Progenitor cell of endocrine pancreas (in vitro differentiated cells): ENCODE measurements at regions not wholly inside any gene's neighbourhood (a gene's known extent, or its start where the extent isn't known, plus 50 kb on each side); places are given as distances from the start of the nearest gene placed in this dataset.

ENCODE experiments used
- DNase-seq: peaks from one replicate; pipeline ENCODE4 v3.0.0; 2021; ENCODE audit warnings: low spot score; ENCODE audit not compliant: unreplicated experiment
- H3K27ac Mint-ChIP-seq: 2 replicates; pipeline ENCODE4 v1.8.0; 2021; ENCODE audit warnings: mild to moderate bottlenecking, moderate library complexity, mixed read lengths
- H3K27me3 Mint-ChIP-seq: 2 replicates; pipeline ENCODE4 v1.8.0; 2021; ENCODE audit warnings: mixed read lengths
- H3K36me3 Mint-ChIP-seq: 2 replicates; pipeline ENCODE4 v1.8.0; 2022; ENCODE audit warnings: mixed read lengths; ENCODE audit not compliant: insufficient read depth
- H3K4me1 Mint-ChIP-seq: 2 replicates; pipeline ENCODE4 v1.8.0; 2021; ENCODE audit warnings: low read depth, mixed read lengths
- H3K4me3 Mint-ChIP-seq: 2 replicates; pipeline ENCODE4 v1.8.0; 2021; ENCODE audit warnings: low read depth, mild to moderate bottlenecking, moderate library complexity, mixed read lengths
- H3K9me3 Mint-ChIP-seq: 2 replicates; pipeline ENCODE4 v1.8.0; 2021; ENCODE audit warnings: low read depth, mixed read lengths
- TF ChIP-seq, protein P1 (sequence below): fragments of 200-600 bp; sonication (generic); IDR thresholded peaks from one replicate; pipeline ENCODE4 v1.5.0; 2021; ENCODE audit warnings: antibody characterized with exemption, mild to moderate bottlenecking; ENCODE audit not compliant: unreplicated experiment

DNA sequence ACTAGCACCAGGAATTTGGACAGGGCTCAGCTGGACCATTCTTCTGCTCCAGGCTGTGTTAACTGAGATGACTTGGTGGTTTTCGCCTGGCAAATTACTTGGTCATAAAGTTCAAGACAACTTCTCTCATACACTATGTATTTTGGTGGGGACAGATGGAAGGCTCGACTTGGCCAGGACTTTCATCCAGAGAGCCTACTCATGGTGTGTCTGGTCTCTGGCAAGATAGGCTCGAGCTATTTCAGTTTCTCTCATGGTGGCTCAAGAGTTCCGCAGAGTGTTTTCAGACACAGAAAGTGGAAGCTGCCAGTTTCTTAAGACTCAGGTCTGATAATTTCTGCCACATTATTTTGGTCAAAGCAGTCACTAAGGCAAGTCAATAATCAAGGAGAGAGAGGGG, 135.6 kb downstream of the IRX2 start:
- Mint-ChIP-seq H3K36me3 (no peaks in the 10 kb centered on the region), H3K27ac (no peak overlapping the region), H3K9me3 (peaks cover 2% of the 10 kb centered on the region), H3K4me3 (no peak overlapping the region), H3K27me3 (peaks cover 36% of the 10 kb centered on the region), H3K4me1 (peaks cover 3% of the 10 kb centered on the region)
- TF ChIP-seq, protein P1, sequence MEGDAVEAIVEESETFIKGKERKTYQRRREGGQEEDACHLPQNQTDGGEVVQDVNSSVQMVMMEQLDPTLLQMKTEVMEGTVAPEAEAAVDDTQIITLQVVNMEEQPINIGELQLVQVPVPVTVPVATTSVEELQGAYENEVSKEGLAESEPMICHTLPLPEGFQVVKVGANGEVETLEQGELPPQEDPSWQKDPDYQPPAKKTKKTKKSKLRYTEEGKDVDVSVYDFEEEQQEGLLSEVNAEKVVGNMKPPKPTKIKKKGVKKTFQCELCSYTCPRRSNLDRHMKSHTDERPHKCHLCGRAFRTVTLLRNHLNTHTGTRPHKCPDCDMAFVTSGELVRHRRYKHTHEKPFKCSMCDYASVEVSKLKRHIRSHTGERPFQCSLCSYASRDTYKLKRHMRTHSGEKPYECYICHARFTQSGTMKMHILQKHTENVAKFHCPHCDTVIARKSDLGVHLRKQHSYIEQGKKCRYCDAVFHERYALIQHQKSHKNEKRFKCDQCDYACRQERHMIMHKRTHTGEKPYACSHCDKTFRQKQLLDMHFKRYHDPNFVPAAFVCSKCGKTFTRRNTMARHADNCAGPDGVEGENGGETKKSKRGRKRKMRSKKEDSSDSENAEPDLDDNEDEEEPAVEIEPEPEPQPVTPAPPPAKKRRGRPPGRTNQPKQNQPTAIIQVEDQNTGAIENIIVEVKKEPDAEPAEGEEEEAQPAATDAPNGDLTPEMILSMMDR: no peak
- no peak for DNase-seq

GRCh38 chr5:2614571-2614970, 136.9 kb downstream of the IRX2 start:
- H3K9me3 Mint-ChIP-seq: peaks cover 2% of the 10 kb centered on the region
- no peaks in the 10 kb centered on the region for H3K36me3 Mint-ChIP-seq
- TF ChIP-seq, protein P1: no peak
- H3K4me1 Mint-ChIP-seq: no peaks in the 10 kb centered on the region
- peaks cover 38% of the 10 kb centered on the region for H3K27me3 Mint-ChIP-seq
- H3K27ac Mint-ChIP-seq: no peak overlapping the region
- no peak overlapping the region for H3K4me3 Mint-ChIP-seq
- DNase-seq: no peak

GRCh38 chr5:2611659-2612058, 139.8 kb downstream of the IRX2 start:
- peaks cover 38% of the 10 kb centered on the region for H3K27me3 Mint-ChIP-seq
- H3K4me1 Mint-ChIP-seq: no peaks in the 10 kb centered on the region
- no peaks in the 10 kb centered on the region for H3K36me3 Mint-ChIP-seq
- H3K9me3 Mint-ChIP-seq: peaks cover 2% of the 10 kb centered on the region
- DNase-seq: no peak
- TF ChIP-seq, protein P1: no peak
- H3K27ac Mint-ChIP-seq: no peak overlapping the region
- no peak overlapping the region for H3K4me3 Mint-ChIP-seq

DNA sequence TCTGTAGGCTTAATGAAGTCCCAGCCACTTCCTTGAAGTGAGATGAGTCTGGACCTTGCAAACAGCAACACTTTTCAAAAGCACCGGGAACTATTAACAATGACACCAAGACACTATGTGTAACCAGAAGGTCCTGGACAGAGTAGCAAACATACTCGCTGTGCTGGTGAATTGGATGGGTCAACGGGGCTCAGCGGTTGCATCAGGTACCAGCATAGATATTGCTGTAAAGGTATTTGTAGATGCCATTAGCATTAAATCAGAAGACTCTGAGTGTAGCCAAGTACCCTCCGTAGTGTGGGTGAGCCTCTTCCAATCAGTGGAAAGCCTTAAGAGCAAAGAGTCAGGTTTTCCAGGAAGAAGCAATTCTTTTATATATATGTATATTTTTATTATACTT, 140.5 kb downstream of the IRX2 start:
- no peak overlapping the region for H3K4me3 Mint-ChIP-seq
- TF ChIP-seq, protein P1: no peak
- H3K4me1 Mint-ChIP-seq: no peaks in the 10 kb centered on the region
- H3K36me3 Mint-ChIP-seq: no peaks in the 10 kb centered on the region
- peaks cover 2% of the 10 kb centered on the region for H3K9me3 Mint-ChIP-seq
- no peak for DNase-seq
- H3K27me3 Mint-ChIP-seq: peaks cover 35% of the 10 kb centered on the region
- no peak overlapping the region for H3K27ac Mint-ChIP-seq

DNA sequence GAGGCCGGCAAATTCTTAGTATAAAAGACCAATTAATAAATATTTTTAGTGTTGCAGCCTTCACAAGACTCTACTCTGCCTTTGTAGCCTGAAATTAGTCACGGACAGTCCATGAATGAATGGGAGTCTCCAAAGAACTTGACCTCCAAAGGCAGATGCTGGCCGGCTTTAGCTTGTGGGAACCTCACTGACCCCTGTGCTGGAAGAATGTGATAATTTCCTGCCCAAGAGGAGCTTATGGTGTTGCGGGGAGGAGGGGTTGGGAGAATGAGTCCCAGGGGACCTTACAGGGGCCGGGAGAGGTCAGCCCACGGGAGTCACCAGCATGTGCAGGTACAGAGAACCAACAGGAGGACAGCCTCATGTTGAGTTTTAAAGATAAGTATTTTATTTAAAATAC, 143.1 kb downstream of the IRX2 start:
- no peaks in the 10 kb centered on the region for H3K9me3 Mint-ChIP-seq
- no peak for DNase-seq
- no peak overlapping the region for H3K27ac Mint-ChIP-seq
- peaks cover 36% of the 10 kb centered on the region for H3K27me3 Mint-ChIP-seq
- no peaks in the 10 kb centered on the region for H3K4me1 Mint-ChIP-seq
- TF ChIP-seq, protein P1: no peak
- H3K36me3 Mint-ChIP-seq: no peaks in the 10 kb centered on the region
- no peak overlapping the region for H3K4me3 Mint-ChIP-seq
